HG02642 (cell line): ENCODE measurements at regions not wholly inside any gene's neighbourhood (a gene's known extent, or its start where the extent isn't known, plus 50 kb on each side); places are given as distances from the start of the nearest gene placed in this dataset.

Source experiments
- ATAC-seq: cut with Tn5 transposase; IDR thresholded peaks from one replicate; pipeline ENCODE4 v1.9.1; 2021; ENCODE audit warnings: mild to moderate bottlenecking; ENCODE audit not compliant: unreplicated experiment, poor library complexity

DNA sequence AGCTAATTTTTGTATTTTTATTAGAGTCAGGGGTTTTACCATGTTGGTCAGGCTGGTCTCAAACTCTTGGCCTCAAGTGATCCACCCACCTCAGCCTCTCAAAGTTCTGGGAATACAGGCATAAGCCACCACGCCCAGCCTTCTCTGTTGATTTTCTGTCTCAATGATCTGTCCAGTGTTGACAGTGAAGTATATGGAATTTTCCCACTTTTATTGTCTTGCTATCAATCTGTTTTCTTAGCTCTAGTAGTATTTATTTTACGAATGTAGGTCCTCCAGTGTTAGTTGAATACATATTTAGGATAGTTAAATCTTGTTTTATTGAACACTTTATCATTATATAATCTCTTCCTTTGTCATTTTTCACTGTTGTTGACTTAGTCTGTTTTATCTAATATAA is 1603.9 kb downstream of the ADGRL3 start:
- ATAC-seq: no peak

DNA sequence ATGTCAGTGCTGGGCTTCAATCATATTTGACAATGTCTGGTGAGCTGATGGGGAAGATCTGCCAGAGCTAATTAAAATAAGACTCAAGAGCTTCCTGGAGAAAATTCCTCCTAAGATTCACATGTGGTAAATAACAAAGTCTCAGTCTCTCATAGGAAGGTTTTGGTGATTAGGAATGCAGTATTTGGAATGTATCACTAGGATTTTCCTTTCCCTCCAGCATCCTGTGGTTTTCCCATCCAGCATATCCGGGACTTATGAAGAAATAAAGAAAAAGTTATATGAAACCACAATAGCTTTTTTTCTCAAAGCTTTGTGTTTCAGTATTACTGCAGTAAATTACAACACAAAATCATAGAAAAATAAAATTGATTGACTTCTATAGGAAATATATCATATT is 1597.1 kb downstream of the ADGRL3 start:
- no peak for ATAC-seq

DNA sequence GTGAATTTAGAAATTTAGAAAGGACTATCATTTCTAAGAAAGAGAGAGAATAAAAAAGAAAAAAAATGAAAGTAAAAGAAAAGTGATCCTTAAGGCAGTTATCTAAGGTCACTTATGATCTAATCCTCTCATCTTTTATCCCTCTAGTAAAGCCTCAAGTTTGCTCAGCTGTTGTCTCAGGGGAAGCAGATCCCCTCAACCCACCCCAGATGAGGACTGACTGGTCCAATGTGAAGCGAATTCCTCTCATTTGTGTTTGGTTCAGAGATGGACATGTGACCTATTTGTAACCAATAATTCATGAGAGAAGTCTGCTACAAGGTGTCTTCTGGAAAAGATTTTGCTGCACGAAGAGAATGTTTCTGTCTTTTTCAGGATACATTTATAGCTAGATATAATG is 1591.3 kb downstream of the ADGRL3 start:
- no peak for ATAC-seq

DNA sequence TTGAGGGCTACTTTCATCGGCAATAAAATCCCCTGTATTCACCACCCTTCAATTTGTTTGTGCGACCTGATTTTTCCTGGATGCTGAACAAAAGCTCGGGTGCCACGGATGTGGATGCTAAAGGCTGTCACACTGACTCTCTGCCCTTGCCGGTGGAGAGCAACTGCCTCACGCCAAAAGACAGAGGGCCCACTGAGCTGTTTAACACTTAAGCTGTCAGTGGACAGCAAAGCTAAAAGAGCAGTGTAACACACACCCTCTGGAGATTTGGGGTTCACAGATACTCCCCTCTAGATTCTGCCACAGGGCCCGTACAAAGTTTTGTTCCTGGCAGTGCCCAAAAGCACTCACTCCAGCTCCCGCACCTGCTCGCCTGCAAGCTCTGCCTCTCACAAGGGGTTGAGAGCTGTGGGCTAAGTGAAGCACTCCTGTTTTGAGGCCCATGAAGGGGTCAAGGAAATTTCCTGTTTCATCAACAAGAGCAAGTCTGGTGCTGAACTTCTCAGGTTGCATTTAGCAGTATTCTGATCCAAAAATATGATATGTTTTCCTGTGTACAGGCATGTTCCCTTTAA is 1571.9 kb downstream of the ADGRL3 start:
- ATAC-seq: no peak

DNA sequence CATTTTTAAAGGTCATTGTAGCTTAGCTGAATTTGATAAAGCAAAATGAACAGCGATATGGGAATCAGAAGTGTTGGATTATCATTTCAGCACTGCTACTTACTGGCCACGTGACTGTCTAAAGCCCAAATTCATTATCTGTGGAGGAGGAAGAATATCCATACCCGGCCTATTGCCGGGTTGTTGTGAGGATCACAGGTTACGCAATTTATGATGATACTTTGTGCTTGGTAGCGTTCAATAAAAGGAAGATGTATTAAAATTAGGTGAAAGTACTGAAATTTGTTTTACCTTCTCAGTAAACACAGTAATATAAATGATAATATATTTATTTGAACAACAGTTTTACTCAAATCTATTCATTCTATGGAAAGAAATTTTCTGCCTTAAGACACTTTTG is 1540.2 kb downstream of the ADGRL3 start:
- ATAC-seq: no peak

DNA sequence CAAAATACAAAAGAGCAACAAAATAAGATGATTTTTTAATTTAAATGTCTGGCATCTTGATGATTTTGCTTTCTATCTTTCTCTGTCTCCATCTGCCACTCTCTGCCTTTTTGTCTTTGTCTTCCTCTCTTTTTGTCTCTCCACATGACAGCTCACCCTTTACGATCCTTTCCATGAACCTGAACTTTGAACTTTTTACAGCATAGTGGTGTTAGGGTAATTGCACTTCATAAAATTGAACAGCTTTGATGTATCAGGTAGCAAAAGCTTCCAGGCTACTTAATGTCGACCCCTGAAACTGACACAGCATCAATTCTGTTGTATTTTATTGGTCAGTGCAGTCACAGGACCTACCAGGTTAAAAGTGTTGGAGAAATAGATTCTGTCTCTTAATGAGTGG is 1517.0 kb downstream of the ADGRL3 start:
- no peak for ATAC-seq

DNA sequence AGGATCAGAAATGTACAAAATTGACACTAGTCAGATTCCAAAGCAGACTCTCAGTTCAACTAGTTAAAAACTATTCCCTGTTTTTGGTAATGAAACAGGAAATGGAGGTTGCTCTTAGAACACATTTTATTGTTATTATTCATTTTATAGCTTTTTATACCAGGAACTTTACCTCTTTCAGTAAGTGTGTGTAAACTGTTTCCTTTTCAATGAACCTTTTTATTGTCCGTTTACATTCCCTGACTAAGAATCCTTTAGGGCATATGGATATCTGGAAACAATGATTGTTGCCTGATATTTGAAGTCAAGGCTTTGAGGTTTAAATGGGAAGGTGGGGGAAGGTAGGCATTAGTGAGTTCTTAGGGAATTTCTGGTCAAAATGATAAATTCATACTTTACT is 1511.4 kb downstream of the ADGRL3 start:
- no peak for ATAC-seq

DNA sequence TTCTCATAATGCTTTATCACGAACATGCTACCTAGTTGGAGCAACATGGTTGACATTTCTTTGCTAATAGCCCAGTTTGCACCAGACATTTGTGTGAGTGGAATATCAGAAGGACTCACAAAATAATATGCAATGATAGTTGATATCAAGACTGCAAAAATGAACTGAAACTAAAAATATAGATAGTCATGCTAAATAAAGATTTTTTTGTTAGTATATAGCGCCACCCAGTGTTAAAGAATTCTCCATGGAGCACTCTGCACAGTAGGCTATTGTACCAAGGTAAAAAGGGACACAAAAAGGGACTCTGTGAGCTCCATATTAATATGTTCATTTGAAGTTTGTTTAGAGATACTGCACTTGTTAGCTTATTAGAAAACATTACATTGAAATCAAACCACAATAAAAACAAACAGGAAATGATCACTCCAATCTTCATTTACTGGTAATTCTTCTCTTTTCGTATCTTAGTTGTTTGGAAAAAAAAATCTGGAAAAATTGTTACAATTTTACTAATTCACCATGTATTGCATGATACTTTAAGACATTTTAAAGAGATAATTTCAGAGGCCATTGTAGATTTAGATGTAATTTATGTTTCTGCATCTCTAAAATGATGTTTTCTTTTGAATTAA is 1509.6 kb downstream of the ADGRL3 start:
- peak; percentile 51 for ATAC-seq

DNA sequence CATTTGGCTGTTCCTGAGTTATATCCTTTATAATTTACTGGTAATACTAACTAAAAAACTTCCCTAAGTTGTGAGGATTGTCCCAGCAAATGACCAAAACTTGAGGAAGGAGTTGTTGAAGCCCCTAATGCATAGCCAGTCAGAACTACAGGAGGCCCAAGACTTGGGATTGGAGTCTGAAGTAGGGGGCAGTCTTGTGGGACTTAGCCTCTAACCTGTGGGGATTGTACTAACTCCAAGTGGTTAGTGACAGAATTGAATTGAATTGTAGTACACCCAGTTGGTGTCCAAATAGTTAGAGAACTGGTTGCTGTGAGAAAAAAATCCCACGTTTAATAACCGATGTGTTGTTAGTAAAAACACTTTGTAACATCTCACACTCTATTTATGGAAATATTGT is 1506.3 kb downstream of the ADGRL3 start:
- ATAC-seq: no peak

DNA sequence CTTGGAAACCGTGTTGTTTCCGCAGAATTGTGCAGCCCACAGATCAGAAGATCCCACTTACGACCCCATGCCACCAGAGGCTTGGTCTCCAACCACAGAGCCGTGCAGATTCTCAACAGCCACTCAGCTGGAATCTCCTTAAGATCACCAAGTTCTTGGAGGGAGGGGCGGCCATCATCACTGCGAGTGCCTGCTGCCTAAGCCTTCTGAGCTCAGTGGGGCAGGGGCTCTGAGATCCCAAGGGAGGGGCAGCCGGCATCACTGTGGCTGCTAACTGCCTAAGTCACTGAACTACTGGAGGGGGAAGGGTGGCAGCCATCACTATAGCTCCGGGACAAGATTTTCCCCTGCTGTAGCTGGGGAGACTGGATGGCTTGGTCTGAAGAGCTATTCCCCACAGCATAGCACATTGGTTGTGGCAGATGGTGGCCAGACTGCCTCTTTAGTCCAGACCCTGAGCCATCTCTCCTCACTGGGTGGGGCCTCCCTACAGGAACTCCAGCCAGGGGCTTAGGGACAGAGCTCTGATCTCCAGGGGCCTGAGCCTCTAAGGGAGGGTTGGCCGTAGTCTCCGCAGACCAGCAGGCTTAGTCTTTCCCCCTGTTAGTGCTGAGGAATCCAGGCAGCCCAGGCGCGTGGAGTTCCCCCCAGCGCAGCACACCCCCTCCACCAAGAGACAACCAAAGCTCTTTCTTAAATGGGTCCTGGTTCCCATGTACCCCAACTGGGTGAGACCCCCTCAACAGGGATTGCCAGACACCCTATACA is 1483.9 kb downstream of the ADGRL3 start:
- ATAC-seq: no peak

DNA sequence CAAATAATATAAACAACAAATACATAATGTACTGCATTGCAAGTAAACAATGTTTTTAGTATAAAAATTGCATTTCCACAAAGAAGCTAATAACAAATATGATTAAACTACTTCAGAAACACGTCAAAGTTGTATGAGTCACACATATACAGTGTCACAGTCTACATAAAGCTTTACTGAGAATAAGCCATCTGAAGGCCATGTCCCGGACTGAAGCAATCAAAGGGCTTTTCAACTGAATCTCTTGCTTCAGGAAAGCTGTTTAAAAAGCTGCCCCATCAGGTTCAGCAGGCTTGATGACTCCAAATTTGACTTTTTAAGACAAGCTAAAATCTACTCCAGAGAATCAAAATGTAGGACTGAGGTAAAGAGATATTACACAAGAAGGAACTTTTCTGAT is 1476.8 kb downstream of the ADGRL3 start:
- ATAC-seq: no peak

DNA sequence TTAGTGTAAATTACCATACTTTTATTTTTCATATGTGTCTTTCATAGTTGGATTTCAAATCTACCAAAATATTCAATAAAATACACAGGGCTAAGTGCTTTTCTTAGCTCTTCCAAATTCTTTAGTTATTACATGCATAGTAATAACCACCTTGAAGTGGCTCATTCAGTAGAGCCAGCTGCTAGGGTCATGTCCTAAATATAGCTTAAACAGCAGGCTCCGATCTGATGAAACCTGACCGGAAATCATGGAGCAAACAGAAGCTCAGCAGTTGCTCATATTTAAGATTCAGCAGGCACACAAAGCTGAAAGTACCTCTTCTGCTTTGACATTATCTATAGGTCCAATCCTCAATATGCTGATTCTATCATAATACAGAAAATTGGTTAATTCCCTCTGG is 1470.4 kb downstream of the ADGRL3 start:
- ATAC-seq: no peak

DNA sequence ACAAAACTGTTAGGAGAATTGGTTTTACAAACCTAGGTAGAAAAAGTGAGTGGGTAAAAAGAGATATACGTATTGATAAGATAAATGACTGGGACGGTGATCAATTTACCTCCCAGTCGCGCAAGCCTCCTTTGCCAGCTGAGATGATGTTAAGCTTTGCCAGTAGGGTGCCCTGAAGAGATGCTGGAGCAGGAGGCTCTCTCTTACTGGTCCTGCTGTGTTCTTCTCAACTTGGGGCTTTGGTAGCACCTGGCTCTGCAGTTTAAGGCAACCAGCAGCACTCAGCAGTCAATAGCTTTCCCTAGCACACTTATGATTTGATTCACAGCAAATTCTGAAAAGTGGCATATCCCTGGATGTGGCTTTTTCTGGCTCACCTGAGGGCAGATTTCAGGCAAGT is 1461.7 kb downstream of the ADGRL3 start:
- ATAC-seq: no peak

DNA sequence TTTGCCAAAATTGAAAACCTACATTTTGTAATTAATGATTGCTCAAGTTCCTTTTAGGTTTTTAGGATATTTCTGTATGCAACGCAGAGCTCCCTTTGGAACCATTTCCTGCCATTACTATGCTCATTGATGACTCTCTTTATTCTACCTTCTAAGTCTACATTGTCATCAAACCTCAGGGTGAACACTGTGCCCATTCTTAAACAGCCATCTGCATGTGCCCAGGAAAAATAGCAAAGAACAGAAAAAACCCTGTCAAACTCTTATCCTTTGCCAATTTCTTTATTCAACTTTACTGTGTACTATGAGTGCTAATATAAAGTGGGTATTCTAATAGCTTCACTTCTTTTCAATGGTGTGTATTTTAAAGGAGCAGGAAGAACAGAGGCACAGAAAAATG is 1455.9 kb downstream of the ADGRL3 start:
- no peak for ATAC-seq

DNA sequence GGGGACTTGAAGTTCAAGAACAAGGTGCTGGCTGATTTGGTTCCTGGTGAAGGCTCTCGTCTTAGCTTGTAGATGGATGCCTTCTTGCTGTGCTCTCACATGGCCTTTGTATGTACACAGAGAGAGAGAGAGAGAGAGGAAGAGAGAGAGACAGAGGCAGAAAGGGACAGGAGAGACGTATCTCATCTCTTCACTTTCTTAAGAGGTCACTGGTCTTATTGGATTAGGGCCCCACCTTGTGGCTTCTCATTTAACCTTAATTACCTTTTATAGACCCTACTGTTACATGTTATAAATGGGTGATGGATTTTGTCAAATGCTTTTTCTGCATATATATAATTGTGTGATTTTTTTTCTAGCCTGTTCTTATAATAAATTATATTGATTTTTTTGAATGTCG is 1444.2 kb downstream of the ADGRL3 start:
- no peak for ATAC-seq

DNA sequence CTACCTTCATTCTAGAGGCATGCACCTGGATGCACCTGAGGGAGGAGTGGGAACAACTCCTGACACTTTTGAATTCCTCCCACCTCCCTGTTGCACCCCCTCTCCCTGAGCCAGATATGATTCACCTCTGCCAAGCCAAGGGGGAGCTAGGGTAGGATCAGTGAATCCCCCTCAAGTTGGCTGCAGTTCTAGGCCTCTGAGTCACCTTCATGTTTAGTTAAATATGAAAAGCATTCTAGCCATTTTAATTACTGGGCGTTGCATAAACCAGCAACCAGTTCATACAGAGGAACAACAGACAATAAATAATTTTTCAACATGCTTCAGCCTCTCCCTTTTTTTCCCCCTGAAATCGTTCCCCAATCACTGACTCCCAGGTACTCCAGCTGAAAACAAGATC is 1440.2 kb downstream of the ADGRL3 start:
- ATAC-seq: no peak

DNA sequence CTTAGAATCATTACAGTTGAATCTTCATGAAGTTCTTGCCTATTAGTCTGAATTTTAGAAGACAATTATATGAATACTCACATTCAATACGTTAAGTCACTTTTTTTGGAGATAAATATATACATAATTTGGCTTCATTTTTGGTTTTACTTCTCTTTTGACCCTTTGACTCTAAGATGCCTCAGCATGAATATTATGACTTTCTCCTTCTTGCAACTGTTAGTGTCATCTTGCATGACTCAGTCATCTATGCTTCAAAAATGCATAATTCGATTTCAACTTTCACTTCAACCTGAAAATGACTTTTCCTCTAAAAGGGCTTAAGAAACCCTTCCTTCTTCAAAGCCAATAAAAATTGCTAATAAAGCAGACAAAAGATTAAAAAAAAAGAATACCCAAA is 1427.5 kb downstream of the ADGRL3 start:
- ATAC-seq: no peak

DNA sequence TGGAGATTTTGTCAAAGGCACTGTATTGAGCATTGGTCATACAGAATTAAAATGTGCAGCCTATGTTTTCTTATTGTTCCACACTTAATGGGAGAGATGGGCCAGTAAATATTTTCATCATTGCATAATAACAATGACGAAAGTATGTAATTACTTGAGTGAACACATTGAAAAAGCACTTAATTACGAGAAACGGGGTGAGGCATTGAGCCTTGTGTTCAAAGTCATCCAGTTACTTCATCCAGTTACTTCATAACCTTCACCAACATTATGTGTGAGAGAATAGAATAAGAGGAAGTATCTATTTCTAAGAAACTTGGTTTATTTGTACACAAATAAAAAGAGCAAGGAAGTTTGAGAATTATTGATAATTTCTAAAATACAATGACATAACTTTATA is 1427.0 kb downstream of the ADGRL3 start:
- ATAC-seq: no peak

DNA sequence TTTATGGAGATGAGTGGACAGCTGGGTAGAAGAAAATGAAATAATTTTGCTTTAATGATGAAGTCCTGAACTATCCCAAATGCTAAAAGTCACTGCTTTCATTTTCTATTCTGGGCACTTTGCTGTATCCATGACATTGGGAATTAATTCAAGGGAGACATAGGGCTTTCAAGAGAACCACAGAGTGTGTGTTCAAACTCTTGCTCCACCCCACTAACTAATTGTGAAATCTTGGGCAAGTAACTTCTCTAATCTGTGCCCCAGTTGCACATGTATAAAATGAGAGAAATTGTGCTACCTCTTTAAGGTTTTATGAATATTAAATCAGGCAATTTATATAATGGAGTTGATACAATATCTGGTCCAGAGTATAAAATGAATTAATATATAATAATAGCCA is 1422.0 kb downstream of the ADGRL3 start:
- ATAC-seq: no peak

DNA sequence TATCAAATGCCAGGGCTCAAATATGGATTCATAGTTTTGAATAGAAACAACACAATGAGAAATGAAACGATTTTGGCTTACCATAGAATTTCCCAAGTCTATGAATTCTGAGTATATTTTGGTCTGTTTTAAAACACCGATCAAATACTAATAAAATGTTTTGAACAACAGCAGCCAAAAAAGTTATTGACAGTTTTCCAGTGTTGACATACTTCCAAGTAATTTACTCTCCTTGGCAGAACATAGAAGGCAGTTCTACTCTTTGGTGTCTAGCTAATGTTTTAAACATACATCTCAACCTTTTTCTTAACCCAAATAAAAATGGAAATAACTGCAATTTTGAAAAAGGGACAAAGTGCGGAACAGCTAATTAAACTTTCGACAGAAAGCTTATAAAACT is 1419.8 kb downstream of the ADGRL3 start:
- no peak for ATAC-seq

DNA sequence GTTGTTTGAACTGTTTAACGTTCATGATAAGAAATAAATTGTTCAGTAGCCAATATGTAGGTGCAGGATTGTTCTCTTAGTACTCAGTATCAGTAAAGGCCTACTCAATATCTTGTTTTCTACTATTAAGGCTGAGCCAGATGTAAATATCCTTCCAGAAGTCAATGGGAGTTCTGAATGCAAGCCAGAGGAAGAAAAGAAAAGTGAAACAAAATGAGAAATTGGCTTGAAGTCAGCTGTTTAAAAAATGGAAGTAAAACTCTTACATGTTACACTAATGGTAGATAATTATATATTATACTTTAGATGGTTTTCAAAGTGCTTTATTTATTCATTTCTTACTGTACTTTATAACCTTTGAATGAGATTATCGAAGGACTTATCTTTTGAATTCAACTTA is 1417.9 kb downstream of the ADGRL3 start:
- no peak for ATAC-seq

DNA sequence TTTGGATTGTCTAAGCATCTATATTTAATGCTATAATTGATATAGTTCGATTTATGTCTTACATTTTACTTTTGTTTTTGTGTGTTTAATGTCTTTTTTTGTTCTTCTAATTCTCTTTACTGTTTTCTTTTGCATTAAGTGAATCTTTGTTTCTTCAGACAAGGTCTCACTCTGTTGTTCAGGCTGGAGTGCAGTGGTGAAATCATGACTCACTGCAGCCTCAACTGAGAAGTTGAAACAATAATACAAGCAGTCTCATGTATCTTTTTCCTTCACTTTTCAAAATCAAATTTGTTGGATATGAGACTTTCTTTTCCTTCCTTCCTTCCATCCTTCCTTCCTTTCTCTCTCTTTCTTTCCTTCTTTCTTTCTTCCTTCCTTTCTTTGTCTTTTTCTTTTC is 1401.6 kb downstream of the ADGRL3 start:
- no peak for ATAC-seq
